HFF-Myc (cell line): ENCODE measurements at regions not wholly inside any gene's neighbourhood (a gene's known extent, or its start where the extent isn't known, plus 50 kb on each side); places are given as distances from the start of the nearest gene placed in this dataset.

Experiments
- DNase-seq: peaks from one replicate; pipeline ENCODE4 v3.0.0-alpha.2; 2011; ENCODE audit warnings: low read depth; ENCODE audit errors: extremely low read depth
- H3K4me3 ChIP-seq: replicated peaks from 2 replicates; pipeline ENCODE4 v1.5.1; 2011; ENCODE audit warnings: low read depth, mild to moderate bottlenecking, control low read depth, low read length
- TF ChIP-seq, protein P1 (sequence below): IDR thresholded peaks from 2 replicates; pipeline ENCODE4 v1.5.1; 2012; ENCODE audit warnings: mild to moderate bottlenecking, low read depth, low read length, control low read depth; ENCODE audit errors: missing control alignments

DNA sequence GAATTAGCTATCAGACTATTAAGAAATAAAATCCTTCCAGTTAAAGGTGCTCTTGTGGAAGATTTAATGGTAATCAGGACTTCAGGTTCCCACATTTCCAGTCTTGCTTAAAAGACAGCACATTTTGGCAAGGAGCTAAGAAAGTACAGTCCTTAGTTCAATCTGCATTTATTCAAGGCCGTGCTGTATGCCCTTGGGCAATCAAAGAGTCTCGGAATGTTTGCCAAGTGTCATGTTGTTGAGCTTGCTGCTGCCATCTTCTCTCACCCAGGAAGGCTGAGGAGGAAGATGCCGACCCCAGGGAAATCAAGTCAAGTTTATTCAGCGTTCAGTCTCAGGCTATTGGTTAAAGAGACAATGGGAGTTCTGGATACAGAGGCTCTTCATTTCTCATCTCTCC is 388.1 kb upstream of the IGFBP7 start:
- TF ChIP-seq, protein P1, sequence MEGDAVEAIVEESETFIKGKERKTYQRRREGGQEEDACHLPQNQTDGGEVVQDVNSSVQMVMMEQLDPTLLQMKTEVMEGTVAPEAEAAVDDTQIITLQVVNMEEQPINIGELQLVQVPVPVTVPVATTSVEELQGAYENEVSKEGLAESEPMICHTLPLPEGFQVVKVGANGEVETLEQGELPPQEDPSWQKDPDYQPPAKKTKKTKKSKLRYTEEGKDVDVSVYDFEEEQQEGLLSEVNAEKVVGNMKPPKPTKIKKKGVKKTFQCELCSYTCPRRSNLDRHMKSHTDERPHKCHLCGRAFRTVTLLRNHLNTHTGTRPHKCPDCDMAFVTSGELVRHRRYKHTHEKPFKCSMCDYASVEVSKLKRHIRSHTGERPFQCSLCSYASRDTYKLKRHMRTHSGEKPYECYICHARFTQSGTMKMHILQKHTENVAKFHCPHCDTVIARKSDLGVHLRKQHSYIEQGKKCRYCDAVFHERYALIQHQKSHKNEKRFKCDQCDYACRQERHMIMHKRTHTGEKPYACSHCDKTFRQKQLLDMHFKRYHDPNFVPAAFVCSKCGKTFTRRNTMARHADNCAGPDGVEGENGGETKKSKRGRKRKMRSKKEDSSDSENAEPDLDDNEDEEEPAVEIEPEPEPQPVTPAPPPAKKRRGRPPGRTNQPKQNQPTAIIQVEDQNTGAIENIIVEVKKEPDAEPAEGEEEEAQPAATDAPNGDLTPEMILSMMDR = no peak
- no peak overlapping the region for H3K4me3 ChIP-seq

DNA sequence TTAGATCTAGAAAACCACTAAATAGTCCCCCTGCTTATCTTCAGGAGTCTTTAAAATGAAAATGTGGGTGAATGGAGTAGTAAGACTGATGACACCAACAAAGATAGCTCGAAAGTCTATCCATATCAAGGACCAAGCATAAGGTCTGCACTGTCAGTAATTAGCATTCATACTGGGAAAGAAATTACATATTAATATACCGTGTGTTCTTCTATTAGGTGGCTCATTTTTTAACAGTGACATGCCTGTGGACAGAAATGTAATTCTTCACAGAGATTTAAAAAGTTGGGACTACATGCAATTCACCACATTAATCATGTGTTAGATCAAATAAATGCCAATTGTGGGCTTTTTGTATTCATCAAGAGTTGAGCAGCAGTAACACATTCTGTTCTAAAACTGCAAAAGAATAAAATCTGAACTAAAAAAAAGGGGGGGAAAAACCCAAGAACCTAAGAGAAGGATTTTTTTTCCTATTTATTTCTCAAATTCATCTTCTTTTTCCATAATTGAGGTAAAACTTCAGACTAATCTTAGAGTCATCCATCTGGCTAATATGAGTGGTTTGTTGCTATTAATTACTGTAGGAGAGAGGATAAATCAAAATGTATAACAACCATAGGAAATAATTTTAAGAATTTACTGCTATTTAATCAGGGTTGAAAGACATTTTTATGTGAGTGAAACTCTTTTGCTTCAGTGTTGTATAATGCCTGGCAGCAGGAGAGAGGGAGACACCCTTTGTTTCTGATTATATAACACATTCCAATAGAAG is 386.7 kb upstream of the IGFBP7 start:
- H3K4me3 ChIP-seq = no peak overlapping the region
- no peak for DNase-seq
- TF ChIP-seq, protein P1 = no peak

More for the DNA sequence above, 388.1 kb upstream of the IGFBP7 start:
- no peak for DNase-seq

DNA sequence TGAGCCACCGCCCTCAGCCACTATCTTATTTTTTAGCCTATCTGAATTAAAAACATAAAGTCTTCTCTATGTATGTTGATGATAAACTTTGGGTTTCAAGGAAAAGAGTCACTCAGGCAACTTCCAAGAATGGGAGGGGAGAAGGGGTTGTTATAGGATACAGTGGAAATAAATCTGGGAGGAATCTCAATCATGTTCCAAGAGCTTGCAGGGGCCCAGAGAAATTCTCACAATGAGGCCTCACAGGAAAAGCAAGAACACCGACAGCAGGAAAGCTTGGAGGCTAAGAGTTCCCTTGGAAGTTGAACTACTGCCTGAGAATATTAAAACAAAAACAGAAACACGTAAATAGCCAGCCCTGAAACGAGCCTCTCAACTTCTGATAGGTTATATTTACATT is 384.6 kb upstream of the IGFBP7 start:
- no peak for DNase-seq
- H3K4me3 ChIP-seq = no peak overlapping the region
- TF ChIP-seq, protein P1 = no peak

DNA sequence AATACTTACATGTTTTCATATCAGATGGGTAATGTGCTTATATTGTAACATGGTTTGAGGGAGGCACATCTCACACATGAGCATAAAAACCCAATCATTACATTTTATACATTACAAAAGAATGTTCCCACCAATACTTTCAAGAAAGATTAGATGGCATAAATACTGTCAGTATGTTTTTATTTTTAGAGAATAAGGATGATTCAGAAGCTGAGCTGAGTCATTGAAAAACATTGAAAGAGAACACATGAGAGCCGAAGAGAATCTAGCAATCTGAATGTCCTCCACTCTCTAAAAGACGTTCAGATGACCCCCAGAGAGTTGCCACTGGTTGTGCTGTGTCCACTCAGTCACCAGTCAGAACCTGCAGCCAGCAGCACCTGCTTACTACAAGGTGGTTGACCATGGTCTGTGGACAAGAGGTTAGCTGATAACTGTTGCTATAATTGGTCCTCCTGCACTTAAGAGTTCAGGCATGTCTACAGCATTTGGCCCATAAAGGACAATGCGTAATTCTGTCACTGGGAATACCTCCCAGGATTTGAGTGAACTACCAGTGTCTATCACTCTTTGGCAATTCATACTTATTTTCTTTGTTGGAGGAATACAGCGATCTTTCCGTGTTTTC is 382.2 kb upstream of the IGFBP7 start:
- TF ChIP-seq, protein P1 = no peak
- DNase-seq = no peak
- H3K4me3 ChIP-seq = no peak overlapping the region

DNA sequence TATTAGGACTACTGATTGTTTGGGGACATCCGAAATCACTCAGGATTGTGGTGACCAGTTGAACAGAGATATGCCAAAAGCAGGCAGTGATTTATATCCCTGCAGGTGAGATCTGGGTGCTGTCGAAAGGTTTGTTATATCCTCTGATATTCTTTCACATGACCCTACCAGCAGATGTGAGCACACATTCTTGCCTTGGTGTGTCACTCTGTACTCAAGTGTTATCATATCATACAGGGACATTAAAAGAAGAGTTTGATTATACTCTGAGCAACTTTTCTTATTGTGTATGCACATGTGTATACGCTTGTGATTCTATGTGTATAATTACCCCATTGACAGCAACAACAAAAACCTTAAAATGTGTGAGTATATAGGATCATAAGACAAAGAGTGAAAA is 381.2 kb upstream of the IGFBP7 start:
- H3K4me3 ChIP-seq = no peak overlapping the region
- TF ChIP-seq, protein P1 = no peak
- DNase-seq = no peak

DNA sequence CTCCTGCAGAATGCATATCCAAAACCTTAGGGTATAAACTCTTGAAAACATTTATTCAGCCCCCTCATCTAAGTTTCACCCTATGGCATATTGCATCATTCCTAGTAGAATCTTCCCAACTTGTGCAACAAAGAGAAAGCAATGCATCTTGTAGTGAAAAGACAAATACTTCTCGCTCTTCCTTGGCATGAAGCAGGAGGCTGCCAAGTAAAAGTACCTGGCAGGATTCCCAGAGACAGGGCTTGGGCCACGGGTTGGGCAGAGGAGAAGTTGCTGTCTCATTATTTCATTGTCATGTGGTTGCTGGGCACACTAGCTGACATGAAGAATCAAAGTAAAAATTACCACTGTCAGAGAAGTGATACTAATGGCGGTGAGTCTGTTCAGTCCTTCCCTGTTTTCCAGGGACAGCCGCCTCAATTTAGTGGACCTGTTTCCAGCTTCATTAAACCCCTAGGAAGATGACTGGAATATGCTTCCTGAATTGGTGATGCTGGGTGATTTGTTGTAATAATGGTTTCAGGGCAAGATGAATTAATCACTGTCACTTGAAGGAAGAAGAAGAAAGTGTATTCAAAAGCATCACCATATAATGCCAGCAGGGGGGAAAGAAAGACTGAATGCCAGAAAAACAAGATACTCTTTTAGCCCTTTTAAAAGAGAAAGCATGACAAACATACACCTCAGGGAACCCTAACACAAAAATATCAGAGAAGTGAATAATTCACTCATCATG is 380.5 kb upstream of the IGFBP7 start:
- TF ChIP-seq, protein P1 = no peak
- DNase-seq = no peak
- no peak overlapping the region for H3K4me3 ChIP-seq
